ENCODE measurements at regions not wholly inside any gene's neighbourhood (a gene's known extent, or its start where the extent isn't known, plus 50 kb on each side); places are given as distances from the start of the nearest gene placed in this dataset.

DNA sequence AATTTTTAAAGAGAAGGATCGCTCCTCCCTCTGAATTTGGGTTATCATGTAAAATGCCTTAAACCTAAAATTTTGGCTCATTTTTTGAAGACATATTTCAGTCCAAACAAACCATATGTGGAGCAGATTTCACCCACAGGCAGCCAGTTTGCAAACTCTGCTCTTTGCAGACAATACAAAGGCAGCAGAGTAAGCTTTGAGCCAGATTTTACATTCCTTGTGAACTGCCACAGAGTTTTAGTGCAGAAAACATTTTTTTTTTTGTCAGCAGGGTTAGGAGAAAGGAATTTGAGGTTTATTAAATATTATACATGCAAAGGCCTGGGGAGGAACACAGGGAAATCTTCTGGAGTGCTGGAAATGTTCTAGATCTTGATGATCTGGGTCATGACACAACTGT is 171.9 kb upstream of the FN1 start:
- Histone ChIP-seq H4K20me1 (replicated peaks in 1 of 2; ENCODE audit: control insufficient read depth in 1 of 2, insufficient read depth in 2 of 2, low read length in 2 of 2) (no peaks in the 10 kb centered on the region), H3K79me1 (ENCODE audit: low read depth, low read length) (no peaks in the 10 kb centered on the region), H3K23me2 (ENCODE audit: low read depth, low read length) (no peaks in the 10 kb centered on the region), H3K56ac (replicated peaks; ENCODE audit: insufficient read length, low read depth, low read length) (no peak overlapping the region), H3K27me3 (replicated peaks in 1 of 4; ENCODE audit: control insufficient read depth in 3 of 4, extremely low read depth in 1 of 4, insufficient read depth in 3 of 4, low read length in 3 of 4) (no peaks in the 10 kb centered on the region), H2BK120ac (replicated peaks; ENCODE audit: low read depth, low read length) (no peak overlapping the region), H4K5ac (ENCODE audit: insufficient read length, low read depth, low read length) (no peak overlapping the region), H2AK5ac (ENCODE audit: low read depth, low read length) (no peak overlapping the region), H2BK15ac (ENCODE audit: low read length) (no peak overlapping the region), H2AFZ (ENCODE audit: low read length) (no peak overlapping the region), H3K14ac (ENCODE audit: insufficient read length) (no peak overlapping the region), H3K36me3 (ENCODE audit: control insufficient read depth in 2 of 4, insufficient read depth in 4 of 4, low read length in 3 of 4) (no peaks in the 10 kb centered on the region), H3K79me2 (ENCODE audit: control insufficient read depth in 1 of 2, insufficient read depth in 2 of 2, low read length in 2 of 2) (no peaks in the 10 kb centered on the region), H2BK5ac (ENCODE audit: low read depth, low read length) (no peak overlapping the region), H3K9ac (replicated peaks in 1 of 4; ENCODE audit: extremely low read depth in 1 of 4, low read depth in 3 of 4, low read length in 3 of 4) (no peak overlapping the region), H3K4me2 (ENCODE audit: insufficient read depth in 1 of 2, low read depth in 2 of 2, low read length in 2 of 2) (no peak overlapping the region), H3K18ac (ENCODE audit: extremely low read depth, low read length) (no peak overlapping the region), H3K27ac (ENCODE audit: low read depth, low read length) (no peak overlapping the region), H3K4ac (replicated peaks; ENCODE audit: insufficient read length, low read depth, low read length) (no peak overlapping the region), H3K23ac (ENCODE audit: insufficient read length) (no peak overlapping the region), H3K4me1 (replicated peaks in 1 of 4; ENCODE audit: control insufficient read depth in 3 of 4, insufficient read depth in 4 of 4, low read length in 3 of 4) (no peaks in the 10 kb centered on the region), H3K9me3 (ENCODE audit: insufficient read depth in 2 of 2, low read depth in 1 of 2, low read length in 1 of 2) (no peaks in the 10 kb centered on the region), H3K4me3 (ENCODE audit: extremely low read depth in 1 of 4, insufficient read depth in 2 of 4, low read depth in 3 of 4, low read length in 4 of 4) (no peak overlapping the region), H4K8ac (ENCODE audit: extremely low read depth, insufficient read depth, low read length) (no peak overlapping the region), H2BK20ac (ENCODE audit: low read length) (no peak overlapping the region), H2BK12ac (ENCODE audit: low read depth, low read length) (no peak overlapping the region), H4K91ac (replicated peaks; ENCODE audit: insufficient read length, low read length) (no peak overlapping the region)
- FAIRE-seq (no peak), DNase-seq (ENCODE audit: low read depth in 1 of 2, low spot score in 2 of 2) (no peak)
- ChIA-PET CTCF (ENCODE audit: partially characterized antibody) (interaction anchor here (0.6 kb wide), 1 partner anchor 60 kb away, joined by 4 read pairs; no protein-coding TSS in a partner anchor), POLR2A (ENCODE audit: partially characterized antibody) (no interaction called here)
- WGBS, 2 experiments (ENCODE audit: extremely low coverage in 1 of 2, insufficient coverage in 1 of 2, insufficient read length in 1 of 2, insufficient replicate concordance in 2 of 2, low coverage in 1 of 2, low lambda C conversion rate in 2 of 2, missing lambda C conversion rate in 1 of 2): 94% methylated on average over 1 of the region's 1 CpG; no CpG with 5 or more reads in 1 of the 2 experiments
- TF ChIP-seq, protein P1, sequence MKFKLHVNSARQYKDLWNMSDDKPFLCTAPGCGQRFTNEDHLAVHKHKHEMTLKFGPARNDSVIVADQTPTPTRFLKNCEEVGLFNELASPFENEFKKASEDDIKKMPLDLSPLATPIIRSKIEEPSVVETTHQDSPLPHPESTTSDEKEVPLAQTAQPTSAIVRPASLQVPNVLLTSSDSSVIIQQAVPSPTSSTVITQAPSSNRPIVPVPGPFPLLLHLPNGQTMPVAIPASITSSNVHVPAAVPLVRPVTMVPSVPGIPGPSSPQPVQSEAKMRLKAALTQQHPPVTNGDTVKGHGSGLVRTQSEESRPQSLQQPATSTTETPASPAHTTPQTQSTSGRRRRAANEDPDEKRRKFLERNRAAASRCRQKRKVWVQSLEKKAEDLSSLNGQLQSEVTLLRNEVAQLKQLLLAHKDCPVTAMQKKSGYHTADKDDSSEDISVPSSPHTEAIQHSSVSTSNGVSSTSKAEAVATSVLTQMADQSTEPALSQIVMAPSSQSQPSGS (IDR thresholded peaks at IDR 0.05; ENCODE audit: low read length): no peak
- TF ChIP-seq GABPA (IDR thresholded peaks at IDR 0.05; ENCODE audit: borderline replicate concordance, insufficient read depth, low read length) (no peak), KDM5A (IDR thresholded peaks at IDR 0.05; ENCODE audit: low read length) (no peak), CHD1 (IDR thresholded peaks at IDR 0.05; ENCODE audit: low read depth, low read length) (no peak), POLR2A (IDR thresholded peaks at IDR 0.05; ENCODE audit: control extremely low read depth in 1 of 2, low read depth in 2 of 2, low read length in 2 of 2) (no peak), KDM4A (IDR thresholded peaks at IDR 0.05; ENCODE audit: low read depth, low read length, severe bottlenecking) (no peak), CHD2 (IDR thresholded peaks at IDR 0.05; ENCODE audit: low read length) (no peak), SIX5 (IDR thresholded peaks at IDR 0.05; ENCODE audit: low read depth, low read length) (no peak), TAF7 (optimal IDR thresholded peaks at IDR 0.05; ENCODE audit: borderline replicate concordance, low read depth, low read length) (no peak), EZH2 (IDR thresholded peaks at IDR 0.05; ENCODE audit: low read depth, low read length, severe bottlenecking) (no peak), RXRA (IDR thresholded peaks at IDR 0.05; ENCODE audit: insufficient read depth, low read depth, low read length) (no peak), FOSL1 (IDR thresholded peaks at IDR 0.05; ENCODE audit: insufficient read depth, low read depth, low read length) (no peak)
- TF ChIP-seq, protein P2, sequence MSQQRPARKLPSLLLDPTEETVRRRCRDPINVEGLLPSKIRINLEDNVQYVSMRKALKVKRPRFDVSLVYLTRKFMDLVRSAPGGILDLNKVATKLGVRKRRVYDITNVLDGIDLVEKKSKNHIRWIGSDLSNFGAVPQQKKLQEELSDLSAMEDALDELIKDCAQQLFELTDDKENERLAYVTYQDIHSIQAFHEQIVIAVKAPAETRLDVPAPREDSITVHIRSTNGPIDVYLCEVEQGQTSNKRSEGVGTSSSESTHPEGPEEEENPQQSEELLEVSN (IDR thresholded peaks at IDR 0.05): no peak

Data from H1 (cell line).